HepG2 (cell line): ENCODE measurements at regions not wholly inside any gene's neighbourhood (a gene's known extent, or its start where the extent isn't known, plus 50 kb on each side); places are given as distances from the start of the nearest gene placed in this dataset.

Experiments
- ATAC-seq: fragments of 200-7000 bp; cut with Tn5 transposase; 3 replicates; pipeline ENCODE4 v1.9.1; 2020; ENCODE audit warnings: mild to moderate bottlenecking, moderate library complexity
- BruUV-seq: library from RNA; stranded (reverse); fragments of 400-500 nt; replicated peaks from 2 replicates; lab custom pipeline; 2021; lab: Mats Ljungman, UMichigan
- CTCF ChIA-PET: fragments of 300-600 bp; formaldehyde crosslinking; extraction: SDS; loops from one replicate; lab custom pipeline; 2021; ENCODE audit warnings: low total read pairs, inconsistent platforms, low intra/inter-chr PET ratio; lab: Yijun Ruan, JAX
- POLR2A ChIA-PET: fragments of 350-600 bp; sonication (Branson Sonifier 250); formaldehyde crosslinking; loops from one replicate; lab custom pipeline; 2020; ENCODE audit warnings: antibody characterized with exemption, inconsistent platforms; lab: Yijun Ruan, JAX
- DNase-seq: peaks from one replicate; pipeline ENCODE4 v3.0.0-alpha.2; 2015; ENCODE audit warnings: low spot score
- FAIRE-seq: peaks from 3 replicates; lab custom pipeline; 2011; peaks lifted over from hg19 to GRCh38; lab: Jason Lieb, UNC
- H2AFZ ChIP-seq: one replicate; pipeline ENCODE4 v1.6.1; 2011; ENCODE audit warnings: low read length, inconsistent platforms
- H3K27ac ChIP-seq: fragments of 300-600 bp; 3 replicates; pipeline ENCODE4 v1.8.0; 2011; ENCODE audit warnings: mixed run types, mild to moderate bottlenecking, mixed read lengths, low read length, inconsistent platforms; ENCODE audit not compliant: insufficient read depth; ENCODE audit errors: extremely low read length
- H3K27me3 ChIP-seq, 2 experiments: fragments of 200-600 bp in 1 of 2; 2 replicates in 1 of 2; 3 replicates in 1 of 2; pipeline versions ENCODE4 v1.6.0 to v1.8.0; 2011; ENCODE audit warnings: low read length in 2 of 2, mild to moderate bottlenecking in 2 of 2, moderate library complexity in 2 of 2, inconsistent platforms in 1 of 2; ENCODE audit not compliant: insufficient read depth in 2 of 2, control insufficient read depth in 1 of 2
- H3K36me3 ChIP-seq, 2 experiments: fragments of 200-600 bp in 1 of 2; replicated peaks in 1 of 2; 2 replicates in 1 of 2; 3 replicates in 1 of 2; pipeline versions ENCODE4 v1.5.1 to v1.8.0; 2011; ENCODE audit warnings: low read length in 2 of 2, inconsistent platforms in 1 of 2; ENCODE audit not compliant: insufficient read depth in 2 of 2, control insufficient read depth in 1 of 2
- H3K4me1 ChIP-seq: 2 replicates; pipeline ENCODE4 v1.5.1; 2012; ENCODE audit warnings: low read length, inconsistent platforms; ENCODE audit not compliant: insufficient read depth
- H3K4me2 ChIP-seq: 2 replicates; pipeline ENCODE4 v1.6.0; 2011; ENCODE audit warnings: low read depth, low read length, inconsistent platforms
- H3K4me3 ChIP-seq, 3 experiments: fragments of 200-600 bp in 1 of 3; sonication (generic), shearing (Covaris generic) in 1 of 3; replicated peaks in 1 of 3; 2 replicates each; pipeline ENCODE4 v1.5.1; 2011 to 2016; ENCODE audit warnings: low read length in 3 of 3, inconsistent platforms in 2 of 3, low read depth in 2 of 3, mild to moderate bottlenecking in 2 of 3, control low read depth in 1 of 3, mixed read lengths in 1 of 3; ENCODE audit not compliant: insufficient read depth in 1 of 3
- H3K79me2 ChIP-seq: one replicate; pipeline ENCODE4 v1.6.1; 2011; ENCODE audit warnings: low read length, inconsistent platforms; ENCODE audit not compliant: insufficient read depth
- H3K9ac ChIP-seq: 2 replicates; pipeline ENCODE4 v1.6.0; 2011; ENCODE audit warnings: mild to moderate bottlenecking, low read depth, low read length, inconsistent platforms; ENCODE audit not compliant: insufficient read depth
- H3K9me3 ChIP-seq: 2 replicates; pipeline ENCODE4 v1.5.1; 2012; ENCODE audit warnings: mild to moderate bottlenecking, low read length
- H4K20me1 ChIP-seq: 2 replicates; pipeline ENCODE4 v1.6.0; 2011; ENCODE audit warnings: inconsistent platforms, mild to moderate bottlenecking, low read length, moderate library complexity; ENCODE audit not compliant: insufficient read depth
- ARID2 ChIP-seq: sonication (generic); formaldehyde crosslinking; IDR thresholded peaks from 2 replicates; pipeline ENCODE4 v1.8.1; 2022; ENCODE audit warnings: mild to moderate bottlenecking, missing genetic modification reagents, borderline replicate concordance
- CC2D1A ChIP-seq: sonication (generic); formaldehyde crosslinking; IDR thresholded peaks from 2 replicates; pipeline ENCODE4 v1.8.1; 2023; ENCODE audit warnings: mild to moderate bottlenecking, missing genetic modification reagents
- FOSL2 ChIP-seq: sonication (generic); formaldehyde crosslinking; IDR thresholded peaks from 2 replicates; pipeline ENCODE4 v1.4.0; 2020; ENCODE audit warnings: missing genetic modification reagents
- NR3C1 ChIP-seq: sonication (generic); formaldehyde crosslinking; IDR thresholded peaks from 2 replicates; pipeline ENCODE4 v1.4.0; 2020; ENCODE audit warnings: missing genetic modification reagents
- SP5 ChIP-seq: IDR thresholded peaks from 2 replicates; pipeline ENCODE4 v1.6.1; 2016; ENCODE audit warnings: low read depth, borderline replicate concordance
- TOE1 ChIP-seq: sonication (generic); formaldehyde crosslinking; IDR thresholded peaks from 2 replicates; pipeline ENCODE4 v1.4.0; 2020; ENCODE audit warnings: mild to moderate bottlenecking, missing genetic modification reagents
- ZFP82 ChIP-seq: sonication (generic); formaldehyde crosslinking; IDR thresholded peaks from 2 replicates; pipeline ENCODE4 v1.5.1; 2020; ENCODE audit warnings: mild to moderate bottlenecking, missing genetic modification reagents, borderline replicate concordance
- ZNF260 ChIP-seq: sonication (generic); formaldehyde crosslinking; IDR thresholded peaks from 2 replicates; pipeline ENCODE4 v1.4.0; 2020; ENCODE audit warnings: missing genetic modification reagents, low read depth, mild to moderate bottlenecking, borderline replicate concordance
- ZNF333 ChIP-seq: sonication (generic); formaldehyde crosslinking; IDR thresholded peaks from 2 replicates; pipeline ENCODE4 v1.4.0; 2020; ENCODE audit warnings: mild to moderate bottlenecking, missing genetic modification reagents, borderline replicate concordance
- ZNF496 ChIP-seq: sonication (generic); formaldehyde crosslinking; IDR thresholded peaks from 2 replicates; pipeline ENCODE4 v1.8.1; 2023; ENCODE audit warnings: mild to moderate bottlenecking, moderate library complexity, missing genetic modification reagents; ENCODE audit not compliant: insufficient replicate concordance
- ZNF550 ChIP-seq: sonication (generic); formaldehyde crosslinking; IDR thresholded peaks from 2 replicates; pipeline ENCODE4 v1.4.0; 2020; ENCODE audit warnings: mild to moderate bottlenecking, missing genetic modification reagents, borderline replicate concordance
- ZNF567 ChIP-seq: sonication (generic); formaldehyde crosslinking; IDR thresholded peaks from 2 replicates; pipeline ENCODE4 v1.8.1; 2023; ENCODE audit warnings: mild to moderate bottlenecking, missing genetic modification reagents, borderline replicate concordance
- in situ Hi-C: cut with HindIII; loops from 2 replicates; pipeline ENCODE4 v1.10.0; 2017; ENCODE audit warnings: low pct_unique_long_range_greater_than_20kb; ENCODE audit not compliant: extremely low pct_ligation_motif_present
- intact Hi-C: fragments of 100-400 bp; cut with micrococcal nuclease; formaldehyde crosslinking; loops from one replicate; pipeline ENCODE4 v1.10.0; 2022; ENCODE audit not compliant: unreplicated experiment
- TF ChIP-seq, protein P1 (sequence below): sonication (generic); formaldehyde crosslinking; IDR thresholded peaks from 2 replicates; pipeline ENCODE4 v1.4.0; 2020; ENCODE audit warnings: missing genetic modification reagents, low read depth, mild to moderate bottlenecking, borderline replicate concordance
- TF ChIP-seq, protein P2 (sequence below): conservative IDR thresholded peaks from 2 replicates; pipeline ENCODE4 v1.6.1; 2018; ENCODE audit warnings: missing genetic modification reagents
- TF ChIP-seq, protein P3 (sequence below): IDR thresholded peaks from 2 replicates; pipeline ENCODE4 v1.6.1; 2016; ENCODE audit warnings: low read depth, missing genetic modification reagents, missing compliant biosample characterization
- TF ChIP-seq, protein P4 (sequence below): sonication (generic); formaldehyde crosslinking; IDR thresholded peaks from 2 replicates; pipeline ENCODE4 v1.9.0; 2022; ENCODE audit warnings: low read depth, missing genetic modification reagents

DNA sequence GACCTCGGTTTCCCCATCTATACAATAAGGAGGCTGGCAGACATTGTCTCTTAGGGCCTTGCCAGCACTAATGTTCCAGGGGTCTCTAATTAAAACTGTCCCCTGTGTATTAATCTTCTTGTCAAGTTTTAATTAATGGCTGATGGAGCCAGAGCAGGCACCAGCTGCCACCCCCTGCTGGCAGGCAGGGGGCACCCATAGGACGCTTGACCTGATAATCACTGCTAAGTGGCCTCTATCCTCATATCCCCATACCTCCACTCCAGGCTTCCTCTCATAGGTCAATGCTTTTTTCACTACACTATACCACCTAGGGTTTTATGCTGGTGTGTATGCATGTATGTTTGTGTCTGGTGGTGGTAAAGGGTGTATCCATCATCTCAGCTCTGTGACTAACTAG is 89.4 kb downstream of the EFNB1 start (continued):
- TF ChIP-seq ZFP82 (CRISPR knock-in tag): no peak
- TF ChIP-seq, protein P1, sequence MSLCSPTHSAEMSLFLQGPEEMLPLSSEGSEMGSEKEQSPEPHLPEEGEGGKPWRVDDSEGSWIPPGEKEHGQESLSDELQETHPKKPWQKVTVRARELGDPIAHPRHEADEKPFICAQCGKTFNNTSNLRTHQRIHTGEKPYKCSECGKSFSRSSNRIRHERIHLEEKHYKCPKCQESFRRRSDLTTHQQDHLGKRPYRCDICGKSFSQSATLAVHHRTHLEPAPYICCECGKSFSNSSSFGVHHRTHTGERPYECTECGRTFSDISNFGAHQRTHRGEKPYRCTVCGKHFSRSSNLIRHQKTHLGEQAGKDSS (CRISPR knock-in tag): no peak
- no peak for TF ChIP-seq ZNF333 (CRISPR knock-in tag)
- no peak for TF ChIP-seq ZNF496
- TF ChIP-seq ZNF550: no peak
- TF ChIP-seq ARID2 (CRISPR knock-in tag): no peak

DNA sequence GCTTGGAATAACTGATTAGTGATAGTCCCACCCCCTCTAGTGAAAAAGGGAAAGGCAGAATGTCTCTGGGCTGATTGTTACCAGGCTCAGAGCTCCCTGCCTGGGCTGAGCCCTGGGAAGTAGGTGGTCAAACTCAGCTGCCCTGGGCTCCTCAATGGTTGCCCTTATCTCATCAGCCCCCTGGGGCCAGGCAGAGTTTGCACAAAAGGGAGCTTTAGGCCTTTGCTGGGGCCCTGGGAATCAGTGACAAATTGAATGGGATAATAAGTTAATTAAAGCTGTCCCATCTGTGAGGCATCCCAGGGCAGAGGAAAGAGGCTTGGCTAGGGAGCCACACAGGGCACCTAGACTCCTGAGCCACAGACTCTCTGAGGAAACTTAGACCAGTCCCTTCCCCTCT is 89.0 kb downstream of the EFNB1 start:
- Histone ChIP-seq H3K4me2 (no peak overlapping the region), H3K4me1 (no peaks in the 10 kb centered on the region), H3K9me3 (no peaks in the 10 kb centered on the region), H3K79me2 (no peaks in the 10 kb centered on the region), H3K4me3 (no peak overlapping the region), H4K20me1 (no peaks in the 10 kb centered on the region), H3K36me3 (no peaks in the 10 kb centered on the region), H3K27ac (no peak overlapping the region), H2AFZ (no peak overlapping the region), H3K9ac (no peak overlapping the region), H3K27me3 (no peaks in the 10 kb centered on the region; a peak in 1 of 5 replicates)
- in situ Hi-C loops (no loop called here), intact Hi-C loops (no loop called here)
- BruUV-seq: no TSS peak
- no peak for FAIRE-seq
- ChIA-PET POLR2A (no interaction called here), CTCF (no interaction called here)
- DNase-seq: no peak
- no peak for ATAC-seq
- TF ChIP-seq, protein P2, sequence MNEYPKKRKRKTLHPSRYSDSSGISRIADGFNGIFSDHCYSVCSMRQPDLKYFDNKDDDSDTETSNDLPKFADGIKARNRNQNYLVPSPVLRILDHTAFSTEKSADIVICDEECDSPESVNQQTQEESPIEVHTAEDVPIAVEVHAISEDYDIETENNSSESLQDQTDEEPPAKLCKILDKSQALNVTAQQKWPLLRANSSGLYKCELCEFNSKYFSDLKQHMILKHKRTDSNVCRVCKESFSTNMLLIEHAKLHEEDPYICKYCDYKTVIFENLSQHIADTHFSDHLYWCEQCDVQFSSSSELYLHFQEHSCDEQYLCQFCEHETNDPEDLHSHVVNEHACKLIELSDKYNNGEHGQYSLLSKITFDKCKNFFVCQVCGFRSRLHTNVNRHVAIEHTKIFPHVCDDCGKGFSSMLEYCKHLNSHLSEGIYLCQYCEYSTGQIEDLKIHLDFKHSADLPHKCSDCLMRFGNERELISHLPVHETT (CRISPR knock-in tag): no peak
- TF ChIP-seq SP5 (CRISPR knock-in tag) (no peak), CC2D1A (no peak), FOSL2 (CRISPR knock-in tag) (no peak), ZNF260 (no peak), TOE1 (CRISPR knock-in tag) (no peak), ZNF567 (CRISPR knock-in tag) (no peak), NR3C1 (CRISPR knock-in tag) (no peak)
- TF ChIP-seq, protein P3, sequence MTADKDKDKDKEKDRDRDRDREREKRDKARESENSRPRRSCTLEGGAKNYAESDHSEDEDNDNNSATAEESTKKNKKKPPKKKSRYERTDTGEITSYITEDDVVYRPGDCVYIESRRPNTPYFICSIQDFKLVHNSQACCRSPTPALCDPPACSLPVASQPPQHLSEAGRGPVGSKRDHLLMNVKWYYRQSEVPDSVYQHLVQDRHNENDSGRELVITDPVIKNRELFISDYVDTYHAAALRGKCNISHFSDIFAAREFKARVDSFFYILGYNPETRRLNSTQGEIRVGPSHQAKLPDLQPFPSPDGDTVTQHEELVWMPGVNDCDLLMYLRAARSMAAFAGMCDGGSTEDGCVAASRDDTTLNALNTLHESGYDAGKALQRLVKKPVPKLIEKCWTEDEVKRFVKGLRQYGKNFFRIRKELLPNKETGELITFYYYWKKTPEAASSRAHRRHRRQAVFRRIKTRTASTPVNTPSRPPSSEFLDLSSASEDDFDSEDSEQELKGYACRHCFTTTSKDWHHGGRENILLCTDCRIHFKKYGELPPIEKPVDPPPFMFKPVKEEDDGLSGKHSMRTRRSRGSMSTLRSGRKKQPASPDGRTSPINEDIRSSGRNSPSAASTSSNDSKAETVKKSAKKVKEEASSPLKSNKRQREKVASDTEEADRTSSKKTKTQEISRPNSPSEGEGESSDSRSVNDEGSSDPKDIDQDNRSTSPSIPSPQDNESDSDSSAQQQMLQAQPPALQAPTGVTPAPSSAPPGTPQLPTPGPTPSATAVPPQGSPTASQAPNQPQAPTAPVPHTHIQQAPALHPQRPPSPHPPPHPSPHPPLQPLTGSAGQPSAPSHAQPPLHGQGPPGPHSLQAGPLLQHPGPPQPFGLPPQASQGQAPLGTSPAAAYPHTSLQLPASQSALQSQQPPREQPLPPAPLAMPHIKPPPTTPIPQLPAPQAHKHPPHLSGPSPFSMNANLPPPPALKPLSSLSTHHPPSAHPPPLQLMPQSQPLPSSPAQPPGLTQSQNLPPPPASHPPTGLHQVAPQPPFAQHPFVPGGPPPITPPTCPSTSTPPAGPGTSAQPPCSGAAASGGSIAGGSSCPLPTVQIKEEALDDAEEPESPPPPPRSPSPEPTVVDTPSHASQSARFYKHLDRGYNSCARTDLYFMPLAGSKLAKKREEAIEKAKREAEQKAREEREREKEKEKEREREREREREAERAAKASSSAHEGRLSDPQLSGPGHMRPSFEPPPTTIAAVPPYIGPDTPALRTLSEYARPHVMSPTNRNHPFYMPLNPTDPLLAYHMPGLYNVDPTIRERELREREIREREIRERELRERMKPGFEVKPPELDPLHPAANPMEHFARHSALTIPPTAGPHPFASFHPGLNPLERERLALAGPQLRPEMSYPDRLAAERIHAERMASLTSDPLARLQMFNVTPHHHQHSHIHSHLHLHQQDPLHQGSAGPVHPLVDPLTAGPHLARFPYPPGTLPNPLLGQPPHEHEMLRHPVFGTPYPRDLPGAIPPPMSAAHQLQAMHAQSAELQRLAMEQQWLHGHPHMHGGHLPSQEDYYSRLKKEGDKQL (CRISPR knock-in tag): no peak
- TF ChIP-seq, protein P4, sequence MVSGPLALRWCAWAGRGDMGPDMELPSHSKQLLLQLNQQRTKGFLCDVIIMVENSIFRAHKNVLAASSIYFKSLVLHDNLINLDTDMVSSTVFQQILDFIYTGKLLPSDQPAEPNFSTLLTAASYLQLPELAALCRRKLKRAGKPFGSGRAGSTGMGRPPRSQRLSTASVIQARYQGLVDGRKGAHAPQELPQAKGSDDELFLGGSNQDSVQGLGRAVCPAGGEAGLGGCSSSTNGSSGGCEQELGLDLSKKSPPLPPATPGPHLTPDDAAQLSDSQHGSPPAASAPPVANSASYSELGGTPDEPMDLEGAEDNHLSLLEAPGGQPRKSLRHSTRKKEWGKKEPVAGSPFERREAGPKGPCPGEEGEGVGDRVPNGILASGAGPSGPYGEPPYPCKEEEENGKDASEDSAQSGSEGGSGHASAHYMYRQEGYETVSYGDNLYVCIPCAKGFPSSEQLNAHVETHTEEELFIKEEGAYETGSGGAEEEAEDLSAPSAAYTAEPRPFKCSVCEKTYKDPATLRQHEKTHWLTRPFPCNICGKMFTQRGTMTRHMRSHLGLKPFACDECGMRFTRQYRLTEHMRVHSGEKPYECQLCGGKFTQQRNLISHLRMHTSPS (CRISPR knock-in tag): no peak
